ENCODE measurements at regions not wholly inside any gene's neighbourhood (a gene's known extent, or its start where the extent isn't known, plus 50 kb on each side); places are given as distances from the start of the nearest gene placed in this dataset.

- TF ChIP-seq CTCF (IDR thresholded peaks at IDR 0.05) (no peak), POLR2AphosphoS5 (IDR thresholded peaks at IDR 0.05) (no peak)
Observed at GRCh38 chr13:74191410-74191809, 57.2 kb upstream of the KLF12 start.
